ENCODE measurements at regions not wholly inside any gene's neighbourhood (a gene's known extent, or its start where the extent isn't known, plus 50 kb on each side); places are given as distances from the start of the nearest gene placed in this dataset.

DNA sequence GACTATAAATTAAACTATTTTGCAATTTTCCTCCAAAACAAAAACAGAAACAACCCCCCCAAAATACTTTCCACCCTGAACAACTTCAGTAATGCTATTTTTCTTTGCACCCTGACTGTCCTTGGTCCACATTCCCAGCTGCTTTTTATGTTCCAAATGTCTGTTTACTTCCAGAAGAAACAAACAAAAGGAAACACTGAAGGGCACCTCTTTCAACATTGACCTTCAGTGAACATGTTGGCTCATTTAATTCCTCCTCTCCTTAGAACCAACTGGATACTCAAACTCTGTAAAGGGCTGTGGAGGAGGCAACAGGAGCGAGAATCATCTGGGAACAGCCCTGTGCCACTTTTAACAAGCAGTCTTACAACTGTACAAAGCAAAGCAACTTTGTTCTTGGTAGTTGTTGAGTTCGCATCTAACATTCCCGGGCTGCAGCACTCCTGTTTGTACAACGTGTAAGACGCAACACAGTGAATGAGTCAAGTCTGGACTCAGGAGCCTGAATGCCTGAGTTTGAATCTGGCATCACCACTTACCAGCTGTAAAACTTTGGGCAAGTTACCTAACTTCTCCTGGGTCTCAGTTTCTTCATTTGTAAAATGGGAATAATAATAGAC, 111.4 kb upstream of the GATA6 start:
- Histone ChIP-seq H3K4me1 (ENCODE audit: insufficient read depth, low read length) (no peaks in the 10 kb centered on the region), H4K20me1 (ENCODE audit: control insufficient read depth, insufficient read depth, insufficient read length) (no peaks in the 10 kb centered on the region), H2AK5ac (ENCODE audit: insufficient read length, low read length) (no peak overlapping the region), H3K79me1 (ENCODE audit: insufficient read depth, low read depth, low read length, poor library complexity, severe bottlenecking) (no peaks in the 10 kb centered on the region), H2BK20ac (ENCODE audit: low read depth, low read length, poor library complexity, severe bottlenecking) (no peak overlapping the region), H3T11ph (ENCODE audit: low read length) (no peak overlapping the region), H3K27ac (ENCODE audit: insufficient read length, low read depth, low read length) (no peak overlapping the region), H3K9me3 (ENCODE audit: control insufficient read depth, low read depth, low read length) (no peaks in the 10 kb centered on the region), H3K18ac (ENCODE audit: insufficient read length, low read depth, low read length) (no peak overlapping the region), H3K23me2 (ENCODE audit: insufficient read length, low read depth, low read length, poor library complexity, severe bottlenecking) (no peaks in the 10 kb centered on the region), H4K91ac (ENCODE audit: insufficient read length, low read depth, low read length) (no peak overlapping the region), H3K56ac (ENCODE audit: insufficient read length, low read depth, low read length) (no peak overlapping the region), H2AFZ (ENCODE audit: low read length) (no peak overlapping the region), H2BK5ac (ENCODE audit: insufficient read length, low read length) (no peak overlapping the region), H3K4me2 (ENCODE audit: insufficient read depth, insufficient read length, low read length) (no peak overlapping the region), H2BK15ac (ENCODE audit: low read depth, low read length) (no peak overlapping the region), H3K79me2 (ENCODE audit: insufficient read depth, low read length) (no peaks in the 10 kb centered on the region), H3K27me3 (ENCODE audit: insufficient read depth, low read length) (no peaks in the 10 kb centered on the region), H3K4ac (ENCODE audit: low read depth, low read length) (no peak overlapping the region), H3K14ac (ENCODE audit: insufficient read depth, low read length) (no peak overlapping the region), H3K23ac (ENCODE audit: insufficient read length, low read depth, low read length) (no peak overlapping the region), H2BK120ac (ENCODE audit: low read depth, low read length, poor library complexity, severe bottlenecking) (no peak overlapping the region), H4K5ac (ENCODE audit: insufficient read length, low read depth, low read length) (no peak overlapping the region), H3K9ac (ENCODE audit: extremely low read depth, insufficient read length, low read length) (no peak overlapping the region), H2BK12ac (ENCODE audit: insufficient read length, low read depth, low read length) (no peak overlapping the region), H4K8ac (replicated peaks; ENCODE audit: insufficient read length, low read depth, low read length) (no peak overlapping the region)
- Mint-ChIP-seq H3K27me3 (ENCODE audit: low read depth) (no peaks in the 10 kb centered on the region), H3K4me1 (peaks cover 9 to 15% of the 10 kb centered on the region in 2 experiments), H3K9me3 (peaks cover 0 to 2% of the 10 kb centered on the region in 2 experiments; a peak in 2 of 5 replicates), H3K27ac (0 out of 7 replicates have a peak overlapping the region, but pooled peaks of 1 of the 3 experiments have one; percentile 12), H3K4me3 (no peak overlapping the region), H3K36me3 (ENCODE audit: insufficient read depth in 1 of 3, low read depth in 3 of 3) (no peaks in the 10 kb centered on the region)
- whole genome bisulfite sequencing (ENCODE audit: extremely low coverage, insufficient read length, low lambda C conversion rate) = no CpG with 5 or more reads among the region's 5 CpGs
- no peak for DNase-seq
- TF ChIP-seq, protein P1, sequence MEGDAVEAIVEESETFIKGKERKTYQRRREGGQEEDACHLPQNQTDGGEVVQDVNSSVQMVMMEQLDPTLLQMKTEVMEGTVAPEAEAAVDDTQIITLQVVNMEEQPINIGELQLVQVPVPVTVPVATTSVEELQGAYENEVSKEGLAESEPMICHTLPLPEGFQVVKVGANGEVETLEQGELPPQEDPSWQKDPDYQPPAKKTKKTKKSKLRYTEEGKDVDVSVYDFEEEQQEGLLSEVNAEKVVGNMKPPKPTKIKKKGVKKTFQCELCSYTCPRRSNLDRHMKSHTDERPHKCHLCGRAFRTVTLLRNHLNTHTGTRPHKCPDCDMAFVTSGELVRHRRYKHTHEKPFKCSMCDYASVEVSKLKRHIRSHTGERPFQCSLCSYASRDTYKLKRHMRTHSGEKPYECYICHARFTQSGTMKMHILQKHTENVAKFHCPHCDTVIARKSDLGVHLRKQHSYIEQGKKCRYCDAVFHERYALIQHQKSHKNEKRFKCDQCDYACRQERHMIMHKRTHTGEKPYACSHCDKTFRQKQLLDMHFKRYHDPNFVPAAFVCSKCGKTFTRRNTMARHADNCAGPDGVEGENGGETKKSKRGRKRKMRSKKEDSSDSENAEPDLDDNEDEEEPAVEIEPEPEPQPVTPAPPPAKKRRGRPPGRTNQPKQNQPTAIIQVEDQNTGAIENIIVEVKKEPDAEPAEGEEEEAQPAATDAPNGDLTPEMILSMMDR (conservative IDR thresholded peaks at IDR 0.05) = no peak

Measured in H9 (cell line).